Dedifferentiated amniotic fluid mesenchymal stem cell (primary cell): ENCODE measurements at regions not wholly inside any gene's neighbourhood (a gene's known extent, or its start where the extent isn't known, plus 50 kb on each side); places are given as distances from the start of the nearest gene placed in this dataset.
"Not testable (repeated sequence)": the region's sequence is repeated elsewhere in the genome, so short reads cannot be mapped to it uniquely, and the experiment has no call there.

Experiments used
- DNase-seq: peaks from one replicate; pipeline ENCODE4 v3.0.0-alpha.2; 2016; ENCODE audit errors: extremely low spot score

DNA sequence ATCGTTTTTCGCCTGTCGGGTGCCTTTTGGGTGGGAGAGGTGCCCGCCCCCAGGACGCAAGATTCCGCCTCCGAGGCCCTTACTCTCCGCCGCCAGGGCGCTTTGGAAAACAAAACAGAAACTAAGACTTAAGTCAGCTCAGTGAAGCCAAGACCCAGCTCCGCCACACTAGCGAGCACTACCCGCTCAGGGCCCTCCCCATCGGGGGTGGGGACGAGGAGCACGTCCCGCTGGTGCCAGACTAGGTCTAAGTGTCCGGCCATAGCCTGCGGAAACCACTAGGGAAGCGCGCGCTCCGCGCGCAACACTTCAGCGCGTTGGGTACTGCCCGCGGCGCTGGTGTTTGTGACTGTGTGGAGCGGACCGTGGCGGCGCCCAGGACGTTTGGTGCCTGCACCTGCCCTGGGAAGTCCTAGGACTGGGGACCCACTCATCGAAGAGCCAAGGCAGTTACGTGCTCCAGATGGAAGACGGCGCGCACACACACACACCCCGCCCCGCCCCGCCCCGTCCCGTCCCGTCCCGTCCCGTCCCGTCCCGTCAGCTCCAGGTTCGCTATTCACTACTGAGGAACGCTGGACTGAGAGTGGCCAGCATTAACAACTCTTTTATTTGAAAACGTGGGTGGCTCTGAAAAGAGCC lies 57.6 kb upstream of the BOLA1 start:
- DNase-seq = not testable (repeated sequence)

DNA sequence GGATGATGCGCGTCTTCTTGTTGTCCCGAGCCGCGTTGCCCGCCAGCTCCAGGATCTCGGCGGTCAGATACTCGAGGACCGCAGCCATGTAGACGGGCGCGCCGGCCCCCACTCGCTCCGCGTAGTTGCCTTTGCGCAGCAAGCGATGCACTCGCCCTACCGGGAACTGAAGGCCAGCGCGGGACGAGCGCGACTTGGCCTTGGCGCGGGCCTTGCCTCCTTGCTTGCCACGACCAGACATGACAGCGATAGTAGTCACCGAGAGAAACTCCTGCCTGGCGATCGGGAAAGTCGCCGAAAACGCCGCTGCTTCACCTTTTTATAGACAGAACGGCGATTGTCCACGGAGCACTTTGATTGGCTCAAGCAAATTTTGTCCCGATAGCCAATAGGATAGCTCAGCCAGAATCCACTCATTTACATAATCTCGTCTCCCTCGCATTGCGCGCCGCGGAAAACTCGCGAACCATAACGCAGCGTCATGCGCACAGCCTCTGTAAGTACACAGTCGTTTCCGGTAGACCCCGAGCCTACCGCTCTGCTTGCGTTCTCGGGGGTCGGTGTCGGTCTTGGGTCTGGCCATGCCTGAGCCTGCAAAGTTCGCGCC lies 56.8 kb upstream of the BOLA1 start:
- DNase-seq = not testable (repeated sequence)

DNA sequence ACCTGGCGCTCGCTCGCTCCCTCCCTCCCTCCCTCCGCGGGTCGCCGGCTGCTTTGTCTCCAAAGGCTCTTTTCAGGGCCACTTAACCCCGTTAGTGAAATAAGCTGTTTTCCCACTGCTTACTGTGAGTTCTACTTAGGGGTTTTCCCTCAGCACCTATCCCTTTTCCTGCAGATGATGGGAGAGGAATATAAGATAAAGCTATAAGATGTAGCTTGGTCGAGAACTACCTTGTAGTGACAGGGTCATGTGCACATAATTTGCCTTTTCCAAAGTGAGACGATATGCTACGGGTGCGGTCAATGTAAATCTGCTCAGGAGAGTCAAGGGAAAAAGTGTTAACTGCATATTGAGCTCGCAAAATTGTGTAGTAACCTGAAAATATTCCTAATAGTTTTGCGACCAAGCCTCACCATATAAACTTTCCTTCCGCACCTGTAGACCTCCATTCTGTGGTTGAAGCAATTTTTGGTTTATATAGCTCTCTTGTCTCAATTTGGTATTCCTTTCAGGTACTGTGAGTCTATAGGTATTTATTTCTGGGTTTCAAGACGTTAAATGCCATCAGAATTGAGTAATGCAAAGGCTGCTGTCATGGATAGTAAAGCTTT lies 55.8 kb upstream of the BOLA1 start:
- DNase-seq = peak; percentile 14

DNA sequence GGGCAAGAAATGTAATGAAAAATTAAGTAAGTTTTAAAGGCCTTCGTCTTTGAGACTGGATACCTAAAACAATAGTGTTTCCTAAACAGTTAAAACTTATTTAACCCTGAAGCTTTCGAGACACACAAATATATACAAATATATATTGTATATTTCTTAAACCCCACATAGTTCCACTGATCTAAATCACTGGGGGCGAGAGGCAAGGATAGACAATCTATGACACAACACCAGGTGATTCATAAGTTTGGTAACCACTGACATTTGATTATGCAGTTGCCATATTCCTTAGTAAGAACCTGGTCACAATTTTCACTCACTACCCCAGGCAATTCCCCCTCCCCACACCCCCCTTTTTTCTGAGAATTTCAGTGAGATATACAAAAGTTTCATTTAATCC lies 55.3 kb upstream of the BOLA1 start:
- peak; percentile 16 for DNase-seq

DNA sequence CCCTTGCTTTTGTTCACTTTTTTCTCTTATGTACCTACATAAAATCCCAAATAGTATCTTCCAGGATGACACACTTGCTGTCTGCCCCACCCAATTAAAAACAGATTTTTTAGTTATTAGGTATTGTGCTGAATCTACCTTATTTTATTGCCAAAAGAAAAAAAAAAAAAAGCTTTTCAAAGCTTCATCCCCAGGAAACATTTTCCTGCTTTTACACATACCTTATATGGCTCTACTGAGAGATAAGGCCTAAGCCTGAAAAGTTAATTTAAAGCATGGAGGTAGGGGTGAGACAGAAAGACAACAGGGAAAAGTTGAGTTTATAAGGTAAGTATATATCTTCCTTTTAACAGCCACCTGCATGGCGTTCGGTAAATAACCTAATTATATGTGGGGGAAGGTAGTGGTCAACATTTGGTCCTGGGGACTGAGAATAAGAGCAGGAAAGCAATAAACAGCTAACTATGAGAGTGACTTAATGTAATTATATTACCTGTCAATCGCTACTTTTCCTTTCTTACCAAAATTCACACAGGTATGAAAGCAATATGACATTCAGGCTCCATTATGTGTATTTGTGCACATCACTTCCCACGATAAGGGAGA lies 54.6 kb upstream of the BOLA1 start:
- DNase-seq = peak; percentile 7

DNA sequence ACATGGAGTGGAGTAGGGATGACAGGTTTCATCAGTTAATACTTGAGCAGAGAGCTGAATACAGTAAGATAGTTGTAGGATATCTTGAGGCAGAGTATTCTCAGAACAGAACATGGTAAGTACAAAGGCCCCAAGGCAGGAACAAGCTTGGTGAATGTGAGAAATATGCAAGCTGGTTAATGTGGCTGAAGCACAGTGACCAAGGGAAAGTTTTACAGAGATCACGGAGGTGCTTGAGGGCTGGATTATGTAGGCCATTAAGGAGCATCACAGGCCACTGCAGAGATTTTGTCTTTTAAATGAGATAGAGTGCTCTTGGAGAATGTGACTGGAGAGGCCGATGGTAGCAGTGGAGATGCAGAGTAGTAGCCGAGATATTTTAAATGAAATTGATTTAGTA lies 54.0 kb upstream of the BOLA1 start:
- DNase-seq = no peak

DNA sequence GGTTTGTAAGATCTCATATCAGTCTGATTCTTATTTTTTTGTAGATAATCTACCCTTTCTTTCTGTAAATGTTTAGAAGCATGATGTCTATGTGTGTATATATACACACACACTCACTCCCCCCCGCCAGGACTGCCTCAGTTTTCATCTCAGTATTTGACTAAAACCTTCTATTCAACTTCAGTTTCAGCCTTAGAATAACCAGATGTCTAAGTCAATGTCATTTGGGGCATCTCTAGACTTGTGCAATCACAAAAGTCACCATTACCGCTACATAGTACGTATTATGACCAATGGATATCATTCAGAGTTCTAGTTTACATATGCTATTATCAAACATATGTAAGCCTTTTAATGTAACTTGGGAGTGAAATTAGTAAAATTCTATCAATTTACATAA lies 53.3 kb upstream of the BOLA1 start:
- no peak for DNase-seq

DNA sequence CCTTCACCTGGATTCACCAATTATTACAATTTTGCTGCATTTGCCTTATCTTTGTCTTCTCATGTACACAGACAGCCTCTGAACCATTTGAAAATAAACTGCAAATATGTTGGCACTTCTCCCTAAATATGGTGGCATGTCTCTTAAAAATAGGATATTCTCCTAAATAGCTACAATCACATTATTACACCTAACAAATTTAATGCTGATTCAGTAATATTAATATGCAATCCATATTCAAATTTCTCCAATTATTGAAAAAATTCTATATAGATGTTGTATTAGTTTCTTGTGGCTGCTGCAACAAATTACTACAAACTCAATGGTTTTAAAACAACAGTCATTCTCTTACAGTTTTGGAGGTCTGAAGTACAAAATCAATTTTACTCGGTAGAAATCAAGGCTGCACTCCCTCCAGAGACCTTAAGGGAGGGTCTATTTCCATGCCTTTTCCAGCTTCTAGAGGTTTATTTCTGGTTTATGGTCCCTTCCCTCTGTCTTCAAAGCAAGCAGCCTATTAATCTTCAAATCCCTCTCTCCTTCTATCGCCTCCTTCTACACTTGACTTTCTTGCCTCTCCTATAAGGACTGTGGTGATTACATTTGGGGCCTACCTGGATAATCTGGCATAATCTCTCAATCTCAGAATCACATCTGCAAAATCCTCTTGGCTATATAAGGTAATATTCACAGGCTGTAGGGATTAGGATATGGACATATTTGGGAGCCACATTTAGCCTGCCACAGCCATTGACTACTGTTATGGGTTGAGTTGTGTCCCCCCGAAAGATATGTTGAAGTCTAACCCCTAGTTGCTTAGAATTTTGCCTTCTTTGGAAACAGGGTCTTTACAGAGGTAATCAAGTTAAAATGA lies 52.5 kb upstream of the BOLA1 start:
- peak; percentile 12 for DNase-seq

DNA sequence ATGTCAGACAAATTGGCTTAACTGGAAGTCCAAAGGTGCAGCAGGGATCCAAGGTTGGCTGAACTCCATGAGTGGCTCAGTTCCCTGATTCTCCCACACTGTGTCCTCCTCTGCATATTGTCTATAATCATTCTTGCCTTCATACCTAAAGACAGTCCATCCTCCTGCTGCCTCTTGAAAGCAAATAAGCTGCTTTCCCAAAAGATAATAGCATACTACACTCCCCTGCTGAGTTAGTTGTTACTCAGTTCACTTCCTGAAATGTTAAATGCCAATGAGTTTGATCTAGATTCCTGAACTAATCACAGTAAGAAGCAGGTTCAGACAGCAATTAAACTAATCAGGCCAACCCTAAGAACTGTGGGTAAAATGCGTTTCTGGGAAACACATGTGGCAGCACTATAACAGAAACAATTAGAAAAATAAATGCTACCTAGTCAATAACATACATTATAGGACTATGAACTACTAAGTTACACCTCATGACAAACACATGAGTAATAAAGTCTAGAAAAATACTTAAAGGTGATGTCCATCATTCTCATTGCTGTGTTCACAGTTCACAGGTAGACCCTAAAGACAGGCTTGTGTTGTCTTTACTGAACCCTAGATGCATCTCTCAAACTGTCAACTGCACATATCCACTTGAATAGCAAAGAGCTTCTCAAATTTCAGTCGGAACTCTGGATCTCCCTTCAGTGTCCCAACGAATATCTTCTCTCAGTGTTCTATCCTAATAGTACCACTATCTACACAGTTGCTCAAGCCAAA lies 50.8 kb upstream of the BOLA1 start:
- DNase-seq = peak; percentile 14

DNA sequence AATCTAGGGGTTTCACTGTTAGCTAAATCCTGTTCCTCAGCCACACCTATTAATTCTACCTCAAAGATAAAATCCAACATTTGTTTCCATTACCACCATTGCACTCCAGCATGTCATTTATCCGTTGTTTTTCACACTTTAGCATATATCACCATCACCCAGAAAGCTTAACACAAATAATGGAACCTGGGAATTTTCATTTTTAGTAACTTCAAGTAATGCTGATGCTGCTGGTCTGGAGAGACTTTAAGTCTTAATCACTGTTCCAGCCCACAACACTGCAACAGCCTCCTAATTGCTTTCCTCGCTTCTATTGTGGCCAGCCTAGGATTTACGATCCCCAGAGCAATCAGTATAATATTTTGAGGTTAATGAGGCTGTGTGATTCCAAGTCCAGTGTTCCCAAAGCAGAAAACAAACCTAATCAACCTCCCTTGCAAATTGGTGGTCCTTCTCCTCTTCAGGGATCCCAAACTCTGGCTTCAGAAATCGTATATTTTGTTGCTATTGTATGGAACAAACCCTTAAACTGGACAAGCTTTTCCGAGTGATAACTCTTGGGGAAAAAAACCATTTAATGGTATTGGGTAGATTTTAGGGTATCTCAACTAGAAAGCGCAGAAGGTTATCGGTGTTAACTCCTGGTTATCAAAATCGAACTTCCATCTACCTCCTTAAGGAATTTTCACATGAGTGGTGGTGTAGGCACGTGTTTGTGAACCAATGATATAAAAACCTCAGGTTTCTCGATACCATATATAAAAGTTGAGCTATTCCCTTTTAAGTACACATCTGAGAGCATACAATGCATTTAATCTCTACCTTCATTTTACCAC lies 50.0 kb upstream of the BOLA1 start:
- DNase-seq = peak; percentile 8
